NCI-H69 (cell line): ENCODE measurements at regions not wholly inside any gene's neighbourhood (a gene's known extent, or its start where the extent isn't known, plus 50 kb on each side); places are given as distances from the start of the nearest gene placed in this dataset.

Experiments used
- DNase-seq: peaks from one replicate; lab custom pipeline; 2025; lab: John Stamatoyannopoulos, UW

GRCh38 chr5:57618767-57619381 is 136.3 kb upstream of the ACTBL2 start:
- no peak for DNase-seq

GRCh38 chr5:57613741-57614140 is 131.1 kb upstream of the ACTBL2 start:
- DNase-seq: no peak

- DNase-seq: no peak
Observed at GRCh38 chr5:57611177-57611576, 128.6 kb upstream of the ACTBL2 start.

- no peak for DNase-seq
Observed at GRCh38 chr5:57608542-57608941, 125.9 kb upstream of the ACTBL2 start.

- no peak for DNase-seq
Observed at GRCh38 chr5:57601996-57602395, 119.4 kb upstream of the ACTBL2 start.

GRCh38 chr5:57600321-57600720 is 117.7 kb upstream of the ACTBL2 start:
- DNase-seq: no peak

- no peak for DNase-seq
Observed at GRCh38 chr5:57598756-57599155, 116.1 kb upstream of the ACTBL2 start.

- peak; percentile 44 for DNase-seq
Observed at GRCh38 chr5:57598097-57598496, 115.5 kb upstream of the ACTBL2 start.

GRCh38 chr5:57595523-57595991 is 112.9 kb upstream of the ACTBL2 start:
- peak; percentile 90 for DNase-seq

- DNase-seq: no peak
Observed at GRCh38 chr5:57594436-57594835, 111.8 kb upstream of the ACTBL2 start.

GRCh38 chr5:57592236-57592635 is 109.6 kb upstream of the ACTBL2 start:
- DNase-seq: no peak

- DNase-seq: no peak
Observed at GRCh38 chr5:57586649-57587048, 104.0 kb upstream of the ACTBL2 start.

GRCh38 chr5:57582578-57583070 is 100.0 kb upstream of the ACTBL2 start:
- DNase-seq: no peak

- no peak for DNase-seq
Observed at GRCh38 chr5:57581772-57582171, 99.2 kb upstream of the ACTBL2 start.

GRCh38 chr5:57581222-57581621 is 98.6 kb upstream of the ACTBL2 start:
- no peak for DNase-seq

GRCh38 chr5:57577432-57578175 is 95.0 kb upstream of the ACTBL2 start:
- DNase-seq: no peak

- DNase-seq: no peak
Observed at GRCh38 chr5:57576317-57576716, 93.7 kb upstream of the ACTBL2 start.

- DNase-seq: peak; percentile 3
Observed at GRCh38 chr5:57575839-57576238, 93.2 kb upstream of the ACTBL2 start.

GRCh38 chr5:57572461-57572860 is 89.8 kb upstream of the ACTBL2 start:
- DNase-seq: no peak

GRCh38 chr5:57569601-57570000 is 87.0 kb upstream of the ACTBL2 start:
- no peak for DNase-seq

GRCh38 chr5:57568136-57568535 is 85.5 kb upstream of the ACTBL2 start:
- DNase-seq: no peak

GRCh38 chr5:57566914-57567313 is 84.3 kb upstream of the ACTBL2 start:
- no peak for DNase-seq

GRCh38 chr5:57561231-57561842 is 78.7 kb upstream of the ACTBL2 start:
- no peak for DNase-seq
